ENCODE measurements at regions not wholly inside any gene's neighbourhood (a gene's known extent, or its start where the extent isn't known, plus 50 kb on each side); places are given as distances from the start of the nearest gene placed in this dataset.

- TF ChIP-seq CTCF (IDR thresholded peaks at IDR 0.05; ENCODE audit: borderline replicate concordance, extremely low read depth, low read length, poor library complexity, severe bottlenecking), result no peak
- TF ChIP-seq EZH2 (IDR thresholded peaks at IDR 0.05; ENCODE audit: borderline replicate concordance, low read depth, low read length, severe bottlenecking), result no peak
Observed at GRCh38 chr3:54062546-54062945, 59.8 kb upstream of the CACNA2D3 start.
